22Rv1 (cell line): ENCODE measurements at regions not wholly inside any gene's neighbourhood (a gene's known extent, or its start where the extent isn't known, plus 50 kb on each side); places are given as distances from the start of the nearest gene placed in this dataset.
"Not testable (repeated sequence)": the region's sequence is repeated elsewhere in the genome, so short reads cannot be mapped to it uniquely, and the experiment has no call there.

Source experiments
- H3K27ac ChIP-seq: fragments of 450-650 bp; 2 replicates; pipeline ENCODE4 v1.5.1; 2017
- ZFX ChIP-seq: fragments of 450-650 bp; IDR thresholded peaks from 2 replicates; pipeline ENCODE4 v1.6.1; 2017; ENCODE audit warnings: antibody characterized with exemption, borderline replicate concordance
- TF ChIP-seq, protein P1 (sequence below): fragments of 450-650 bp; IDR thresholded peaks from 2 replicates; pipeline ENCODE4 v1.5.1; 2017; ENCODE audit warnings: mild to moderate bottlenecking

DNA sequence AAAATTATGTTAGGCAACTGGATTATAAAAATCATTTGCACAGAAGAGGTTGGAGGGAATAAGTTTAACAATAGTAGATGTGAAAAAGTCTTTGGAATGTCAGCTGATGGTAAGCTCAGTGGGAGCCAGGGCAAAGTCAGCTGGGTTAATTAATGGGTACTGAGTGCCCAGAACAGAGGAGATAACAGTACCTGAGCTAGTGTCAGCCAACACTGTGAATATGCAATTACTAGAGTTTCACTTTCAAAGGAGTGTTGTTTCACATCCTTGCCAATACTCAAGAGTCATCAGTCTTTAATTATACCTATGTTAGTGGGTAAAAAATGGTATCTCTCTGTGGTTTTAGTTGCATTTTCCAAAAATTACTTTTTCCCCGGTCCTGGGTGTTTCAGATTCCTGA, 135.1 kb downstream of the KIF4B start:
- no peak for TF ChIP-seq ZFX
- TF ChIP-seq, protein P1, sequence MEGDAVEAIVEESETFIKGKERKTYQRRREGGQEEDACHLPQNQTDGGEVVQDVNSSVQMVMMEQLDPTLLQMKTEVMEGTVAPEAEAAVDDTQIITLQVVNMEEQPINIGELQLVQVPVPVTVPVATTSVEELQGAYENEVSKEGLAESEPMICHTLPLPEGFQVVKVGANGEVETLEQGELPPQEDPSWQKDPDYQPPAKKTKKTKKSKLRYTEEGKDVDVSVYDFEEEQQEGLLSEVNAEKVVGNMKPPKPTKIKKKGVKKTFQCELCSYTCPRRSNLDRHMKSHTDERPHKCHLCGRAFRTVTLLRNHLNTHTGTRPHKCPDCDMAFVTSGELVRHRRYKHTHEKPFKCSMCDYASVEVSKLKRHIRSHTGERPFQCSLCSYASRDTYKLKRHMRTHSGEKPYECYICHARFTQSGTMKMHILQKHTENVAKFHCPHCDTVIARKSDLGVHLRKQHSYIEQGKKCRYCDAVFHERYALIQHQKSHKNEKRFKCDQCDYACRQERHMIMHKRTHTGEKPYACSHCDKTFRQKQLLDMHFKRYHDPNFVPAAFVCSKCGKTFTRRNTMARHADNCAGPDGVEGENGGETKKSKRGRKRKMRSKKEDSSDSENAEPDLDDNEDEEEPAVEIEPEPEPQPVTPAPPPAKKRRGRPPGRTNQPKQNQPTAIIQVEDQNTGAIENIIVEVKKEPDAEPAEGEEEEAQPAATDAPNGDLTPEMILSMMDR = no peak
- no peak overlapping the region for H3K27ac ChIP-seq

DNA sequence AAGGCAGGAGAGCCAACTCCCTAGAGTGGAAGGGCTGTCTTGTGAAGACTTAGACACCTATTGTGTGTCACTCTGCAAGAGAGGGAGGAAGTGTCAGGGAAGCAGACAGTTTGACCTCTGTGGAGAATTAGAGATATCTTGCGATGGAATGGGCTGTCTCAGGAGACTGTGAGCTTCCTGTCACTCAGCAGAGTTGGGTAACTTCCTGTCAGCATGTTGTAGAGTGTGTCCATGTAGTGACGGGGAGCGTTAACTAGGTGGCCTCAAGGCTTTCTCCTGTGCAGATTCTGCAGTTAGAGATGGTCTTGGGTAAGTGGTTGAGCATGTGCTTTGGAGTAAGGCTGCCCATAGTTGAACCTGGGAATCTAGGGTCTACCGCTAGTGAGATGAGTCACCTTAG, 136.5 kb downstream of the KIF4B start:
- H3K27ac ChIP-seq = no peak overlapping the region
- TF ChIP-seq, protein P1 = no peak
- no peak for TF ChIP-seq ZFX

DNA sequence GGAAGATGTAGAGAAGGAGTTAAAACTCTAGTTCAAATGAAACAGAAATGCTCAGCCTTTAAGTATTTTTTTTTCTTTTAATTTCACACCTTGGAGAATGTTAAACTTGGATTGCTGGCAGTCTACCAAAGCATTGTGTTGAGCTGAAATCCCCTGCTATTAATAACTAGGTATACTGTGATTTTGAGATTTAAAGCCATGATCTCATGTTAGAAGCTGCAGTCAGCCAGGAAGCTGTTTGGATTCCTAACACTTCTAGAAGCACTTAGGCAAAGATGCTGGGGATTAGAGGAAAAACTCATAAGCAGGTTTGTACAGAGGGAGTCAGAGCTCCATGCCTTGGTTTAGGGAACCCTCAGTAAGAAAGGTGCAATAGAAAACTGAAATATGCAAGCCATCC, 141.4 kb downstream of the KIF4B start:
- no peak overlapping the region for H3K27ac ChIP-seq
- TF ChIP-seq, protein P1 = no peak
- no peak for TF ChIP-seq ZFX

DNA sequence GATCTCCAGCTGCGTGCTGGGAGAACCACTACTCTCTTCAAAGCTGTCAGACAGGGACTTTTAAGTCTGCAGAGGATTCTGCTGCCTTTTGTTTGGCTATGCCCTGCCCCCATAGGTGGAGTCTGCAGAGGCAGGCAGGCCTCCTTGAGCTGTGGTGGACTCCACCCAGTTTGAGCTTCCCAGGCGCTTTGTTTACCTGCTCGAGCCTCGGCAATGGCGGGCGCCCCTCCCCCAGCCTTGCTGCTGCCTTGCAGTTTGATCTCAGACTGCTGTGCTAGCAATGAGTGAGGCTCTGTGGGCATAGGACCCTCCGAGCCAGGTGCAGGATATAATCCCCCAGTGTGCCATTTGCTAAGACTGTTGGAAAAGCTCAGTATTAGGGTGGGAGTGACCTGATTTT, 149.5 kb downstream of the KIF4B start:
- not testable (repeated sequence) for H3K27ac ChIP-seq

DNA sequence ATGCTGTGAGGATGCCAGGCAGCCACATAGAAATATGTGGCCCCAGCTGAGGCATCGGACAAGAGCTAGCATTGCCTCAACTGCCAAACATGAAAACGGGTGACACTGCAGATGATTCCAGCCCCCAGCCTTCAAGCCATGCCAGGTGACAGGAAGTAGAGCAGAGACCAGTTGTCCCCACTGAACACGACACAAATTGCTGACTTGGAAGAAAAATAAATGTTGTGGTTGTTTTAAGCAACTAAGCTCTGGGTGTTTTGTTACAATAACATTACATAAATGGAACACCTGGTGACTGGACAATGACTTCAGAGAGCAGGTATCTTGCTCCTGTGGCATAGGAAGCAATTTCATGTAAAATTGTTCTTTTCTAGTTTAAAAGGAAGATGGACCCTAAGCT, 154.2 kb downstream of the KIF4B start:
- no peak overlapping the region for H3K27ac ChIP-seq
- TF ChIP-seq ZFX = no peak
- TF ChIP-seq, protein P1 = no peak

DNA sequence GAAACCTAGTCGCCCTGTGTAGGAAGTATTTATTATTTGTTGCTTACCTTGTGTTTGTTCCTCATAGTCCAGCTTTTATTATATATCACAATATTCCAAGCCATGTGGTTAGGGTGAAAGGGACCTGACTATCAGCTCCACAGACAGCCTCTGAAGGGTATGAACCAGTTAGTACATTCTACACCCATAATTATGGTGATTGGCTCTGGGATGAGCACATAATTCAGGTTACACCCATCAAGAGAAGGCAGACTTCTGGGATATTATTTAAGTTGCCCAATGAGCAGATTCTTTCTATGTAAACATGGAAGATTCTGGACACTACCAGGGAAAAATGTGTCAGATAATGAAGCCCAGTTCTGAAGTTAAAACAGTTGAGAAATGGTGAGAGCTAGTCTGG, 168.0 kb downstream of the KIF4B start:
- no peak overlapping the region for H3K27ac ChIP-seq
- TF ChIP-seq, protein P1 = no peak
- no peak for TF ChIP-seq ZFX

DNA sequence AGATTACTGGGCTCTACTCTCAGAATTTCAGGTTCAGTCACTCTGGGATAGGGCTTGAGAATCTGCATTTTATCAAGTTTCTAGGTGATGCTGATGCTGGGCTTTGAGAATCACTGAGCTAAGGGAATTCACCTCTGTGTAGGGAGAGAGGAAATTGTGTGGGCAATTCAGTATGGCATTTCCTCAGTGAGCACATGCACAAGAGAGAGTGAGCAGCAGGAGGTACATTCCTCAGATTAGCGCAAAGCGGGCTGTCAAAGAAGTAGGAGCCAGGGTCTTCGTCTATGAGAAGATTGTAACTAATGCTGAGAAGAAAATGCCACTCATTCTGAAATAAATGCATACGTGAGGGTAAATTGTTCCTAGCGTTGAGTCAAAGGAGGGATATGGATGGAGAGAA, 175.9 kb downstream of the KIF4B start:
- H3K27ac ChIP-seq = no peak overlapping the region
- TF ChIP-seq, protein P1 = no peak
- no peak for TF ChIP-seq ZFX

DNA sequence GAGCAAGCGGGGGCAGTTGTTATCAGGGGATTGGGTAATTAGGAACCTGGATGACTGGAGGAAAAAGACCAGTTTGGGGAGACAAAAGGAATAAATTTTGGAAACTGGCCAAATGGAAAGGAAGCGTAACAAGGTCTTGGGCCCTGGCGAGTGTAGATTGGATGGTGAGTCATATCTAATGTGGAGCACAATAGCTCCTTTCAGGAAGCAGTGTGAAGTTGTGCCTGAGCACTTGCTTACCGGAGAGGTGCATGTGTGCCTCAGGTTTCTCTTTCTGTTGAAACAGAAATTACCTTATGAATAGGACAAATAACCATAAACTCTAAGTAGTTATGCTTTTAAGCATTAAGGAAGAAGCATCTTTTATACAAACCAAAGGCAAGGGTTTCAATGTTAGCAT, 176.4 kb downstream of the KIF4B start:
- no peak overlapping the region for H3K27ac ChIP-seq
- no peak for TF ChIP-seq ZFX
- TF ChIP-seq, protein P1 = no peak
